Keratinocyte (primary cell): ENCODE measurements at regions not wholly inside any gene's neighbourhood (a gene's known extent, or its start where the extent isn't known, plus 50 kb on each side); places are given as distances from the start of the nearest gene placed in this dataset.

Experiments
- DNase-seq: peaks from one replicate; pipeline ENCODE4 v3.0.0-alpha.2; 2011; ENCODE audit warnings: low read depth, missing footprints, low spot score
- FAIRE-seq: peaks from 2 replicates; lab custom pipeline; 2011; peaks lifted over from hg19 to GRCh38; lab: Jason Lieb, UNC
- H2AFZ ChIP-seq: 2 replicates; pipeline ENCODE4 v1.6.0; 2012; ENCODE audit warnings: low read length, control low read depth, inconsistent platforms; ENCODE audit not compliant: control insufficient read depth
- H3K27ac ChIP-seq: 2 replicates; pipeline ENCODE4 v1.5.1; 2011; ENCODE audit warnings: low read length; ENCODE audit not compliant: control insufficient read depth, insufficient read depth
- H3K27me3 ChIP-seq: 3 replicates; pipeline ENCODE4 v1.6.0; 2011; ENCODE audit warnings: low read length; ENCODE audit not compliant: control insufficient read depth, insufficient read depth; ENCODE audit errors: extremely low read depth
- H3K36me3 ChIP-seq, 2 experiments: 2 replicates in 1 of 2; 3 replicates in 1 of 2; pipeline ENCODE4 v1.5.1; 2011; ENCODE audit warnings: low read length in 2 of 2, mild to moderate bottlenecking in 1 of 2; ENCODE audit not compliant: control insufficient read depth in 2 of 2, insufficient read depth in 2 of 2; ENCODE audit errors: extremely low read depth in 1 of 2
- H3K4me1 ChIP-seq: 3 replicates; pipeline ENCODE4 v1.5.1; 2011; ENCODE audit warnings: low read length; ENCODE audit not compliant: control insufficient read depth, insufficient read depth; ENCODE audit errors: extremely low read depth
- H3K4me2 ChIP-seq: 3 replicates; pipeline ENCODE4 v1.6.0; 2011; ENCODE audit warnings: low read depth, low read length; ENCODE audit not compliant: control insufficient read depth, insufficient read depth; ENCODE audit errors: extremely low read depth
- H3K4me3 ChIP-seq, 3 experiments: fragments of 200-600 bp in 1 of 3; sonication (generic) in 1 of 3; 2 replicates in 2 of 3; 3 replicates in 1 of 3; pipeline ENCODE4 v1.5.1; 2011 to 2016; ENCODE audit warnings: low read length in 3 of 3, mild to moderate bottlenecking in 3 of 3, control low read depth in 2 of 3, inconsistent platforms in 1 of 3, low read depth in 1 of 3, mixed read lengths in 1 of 3, mixed run types in 1 of 3, moderate library complexity in 1 of 3; ENCODE audit not compliant: control insufficient read depth in 2 of 3, insufficient read depth in 2 of 3; ENCODE audit errors: extremely low read depth in 1 of 3
- H3K79me2 ChIP-seq: 2 replicates; pipeline ENCODE4 v1.6.0; 2012; ENCODE audit warnings: low read length; ENCODE audit not compliant: control insufficient read depth, insufficient read depth
- H3K9ac ChIP-seq: 3 replicates; pipeline ENCODE4 v1.6.0; 2011; ENCODE audit warnings: low read length; ENCODE audit not compliant: control insufficient read depth, insufficient read depth; ENCODE audit errors: extremely low read depth
- H3K9me1 ChIP-seq: 3 replicates; pipeline ENCODE4 v1.6.0; 2011; ENCODE audit warnings: low read length; ENCODE audit not compliant: control insufficient read depth, insufficient read depth; ENCODE audit errors: extremely low read depth
- H3K9me3 ChIP-seq: 2 replicates; pipeline ENCODE4 v1.5.1; 2012; ENCODE audit warnings: low read depth, low read length; ENCODE audit not compliant: control insufficient read depth
- H4K20me1 ChIP-seq: 3 replicates; pipeline ENCODE4 v1.6.0; 2011; ENCODE audit warnings: low read length; ENCODE audit not compliant: control insufficient read depth, insufficient read depth; ENCODE audit errors: extremely low read depth
- EZH2 ChIP-seq: IDR thresholded peaks from one replicate; pipeline ENCODE4 v1.6.1; 2012; ENCODE audit warnings: inconsistent platforms, mild to moderate bottlenecking, low read length, moderate library complexity
- dilution Hi-C: fragments of 300-500 bp; cut with MboI; formaldehyde crosslinking; loops from one replicate; pipeline ENCODE4 v1.7.0; 2020; ENCODE audit warnings: low sequenced_read_pairs; ENCODE audit not compliant: extremely low pct_ligation_motif_present
- TF ChIP-seq, protein P1 (sequence below), 3 experiments: IDR thresholded peaks in 1 of 3; conservative IDR thresholded peaks in 1 of 3; optimal IDR thresholded peaks in 1 of 3; 2 replicates in 2 of 3; 3 replicates in 1 of 3; pipeline versions ENCODE3 to v1.5.1; 2011; ENCODE audit warnings: low read length in 3 of 3, mild to moderate bottlenecking in 3 of 3, moderate library complexity in 2 of 3, control low read depth in 1 of 3, inconsistent platforms in 1 of 3; ENCODE audit not compliant: insufficient read depth in 2 of 3; ENCODE audit errors: extremely low read depth in 1 of 3

DNA sequence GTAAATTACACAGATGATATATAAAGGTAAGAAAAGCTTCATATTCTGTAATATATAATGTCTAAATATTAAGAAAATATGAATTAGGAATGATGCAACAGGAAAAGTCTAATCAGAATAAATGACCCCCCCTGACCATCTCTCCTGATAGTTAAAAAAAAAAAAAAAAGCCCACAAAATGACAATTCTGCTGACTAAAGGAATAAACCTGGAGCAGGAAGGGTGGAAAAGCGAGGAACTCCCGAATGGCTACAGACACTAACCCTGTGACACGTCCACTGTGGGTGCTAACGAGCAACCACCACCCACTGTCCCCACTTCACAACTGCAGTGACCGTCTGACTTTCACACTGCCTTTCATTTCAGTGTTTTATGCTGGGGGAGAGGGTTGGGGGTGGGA lies 67.6 kb upstream of the FOXQ1 start:
- Histone ChIP-seq H3K79me2 (no peaks in the 10 kb centered on the region), H3K36me3 (no peaks in the 10 kb centered on the region), H3K4me1 (peaks cover 14% of the 10 kb centered on the region), H3K27ac (no peak overlapping the region), H3K27me3 (no peaks in the 10 kb centered on the region), H3K9me3 (no peaks in the 10 kb centered on the region), H3K9ac (no peak overlapping the region), H3K4me2 (no peak overlapping the region), H3K4me3 (no peak overlapping the region), H3K9me1 (no peaks in the 10 kb centered on the region), H4K20me1 (no peaks in the 10 kb centered on the region), H2AFZ (no peak overlapping the region)
- no peak for DNase-seq
- dilution Hi-C loops: no loop called here
- TF ChIP-seq EZH2: no peak
- TF ChIP-seq, protein P1, sequence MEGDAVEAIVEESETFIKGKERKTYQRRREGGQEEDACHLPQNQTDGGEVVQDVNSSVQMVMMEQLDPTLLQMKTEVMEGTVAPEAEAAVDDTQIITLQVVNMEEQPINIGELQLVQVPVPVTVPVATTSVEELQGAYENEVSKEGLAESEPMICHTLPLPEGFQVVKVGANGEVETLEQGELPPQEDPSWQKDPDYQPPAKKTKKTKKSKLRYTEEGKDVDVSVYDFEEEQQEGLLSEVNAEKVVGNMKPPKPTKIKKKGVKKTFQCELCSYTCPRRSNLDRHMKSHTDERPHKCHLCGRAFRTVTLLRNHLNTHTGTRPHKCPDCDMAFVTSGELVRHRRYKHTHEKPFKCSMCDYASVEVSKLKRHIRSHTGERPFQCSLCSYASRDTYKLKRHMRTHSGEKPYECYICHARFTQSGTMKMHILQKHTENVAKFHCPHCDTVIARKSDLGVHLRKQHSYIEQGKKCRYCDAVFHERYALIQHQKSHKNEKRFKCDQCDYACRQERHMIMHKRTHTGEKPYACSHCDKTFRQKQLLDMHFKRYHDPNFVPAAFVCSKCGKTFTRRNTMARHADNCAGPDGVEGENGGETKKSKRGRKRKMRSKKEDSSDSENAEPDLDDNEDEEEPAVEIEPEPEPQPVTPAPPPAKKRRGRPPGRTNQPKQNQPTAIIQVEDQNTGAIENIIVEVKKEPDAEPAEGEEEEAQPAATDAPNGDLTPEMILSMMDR (optimal IDR thresholded peaks at IDR 0.05 in 1 of 3, IDR thresholded peaks at IDR 0.05 in 1 of 3, conservative IDR thresholded peaks at IDR 0.05 in 1 of 3; ENCODE audit: extremely low read depth in 1 of 3, insufficient read depth in 2 of 3, low read length in 3 of 3): no peak
- no peak for FAIRE-seq

DNA sequence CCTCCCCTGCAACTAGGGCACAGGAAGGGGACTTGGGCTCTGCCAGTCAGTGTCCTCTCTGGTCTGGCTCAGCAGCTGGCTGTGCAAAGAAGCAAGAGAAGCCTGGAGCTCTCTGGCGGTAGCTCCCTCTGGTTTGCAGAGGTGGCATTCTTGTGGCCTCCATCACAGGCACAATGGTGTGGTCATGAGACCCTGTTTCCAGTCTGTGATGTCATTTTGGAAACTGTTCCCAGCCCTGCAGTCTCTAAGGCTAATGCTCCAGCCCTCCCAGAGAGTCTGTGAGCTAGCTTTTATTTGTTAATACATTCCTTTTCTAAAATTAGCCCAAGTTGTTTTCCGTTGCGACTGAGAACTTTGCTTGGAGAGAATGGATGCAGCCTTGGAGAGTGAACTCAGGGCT lies 69.5 kb upstream of the FOXQ1 start:
- Histone ChIP-seq H3K4me2 (no peak overlapping the region), H3K9me1 (no peaks in the 10 kb centered on the region), H4K20me1 (no peaks in the 10 kb centered on the region), H3K27ac (no peak overlapping the region), H3K9ac (no peak overlapping the region), H3K4me1 (peaks cover 14% of the 10 kb centered on the region), H3K9me3 (no peaks in the 10 kb centered on the region), H3K79me2 (no peaks in the 10 kb centered on the region), H3K36me3 (no peaks in the 10 kb centered on the region), H3K4me3 (no peak overlapping the region), H3K27me3 (no peaks in the 10 kb centered on the region), H2AFZ (no peak overlapping the region)
- FAIRE-seq (no peak), DNase-seq (no peak)
- no peak for TF ChIP-seq EZH2
- TF ChIP-seq, protein P1 (optimal IDR thresholded peaks at IDR 0.05 in 1 of 3, IDR thresholded peaks at IDR 0.05 in 1 of 3, conservative IDR thresholded peaks at IDR 0.05 in 1 of 3; ENCODE audit: extremely low read depth in 1 of 3, insufficient read depth in 2 of 3, low read length in 3 of 3): no peak
- dilution Hi-C loops: no loop called here
